ENCODE measurements at regions not wholly inside any gene's neighbourhood (a gene's known extent, or its start where the extent isn't known, plus 50 kb on each side); places are given as distances from the start of the nearest gene placed in this dataset.

GRCh38 chr3:18134386-18135059 is 290.6 kb downstream of the SATB1 start:
- TF ChIP-seq CTCF (IDR thresholded peaks at IDR 0.05) (no peak), POLR2A (IDR thresholded peaks at IDR 0.05) (no peak), POLR2AphosphoS5 (IDR thresholded peaks at IDR 0.05) (no peak), EP300 (IDR thresholded peaks at IDR 0.05) (no peak)

Data from stomach (tissue), 4 donors.